SK-N-SH (cell line): ENCODE measurements at regions not wholly inside any gene's neighbourhood (a gene's known extent, or its start where the extent isn't known, plus 50 kb on each side); places are given as distances from the start of the nearest gene placed in this dataset.

Experiments used
- CTCF ChIP-seq: fragments of 200-600 bp; sonication (generic); IDR thresholded peaks from 2 replicates; pipeline ENCODE4 v1.6.1; 2017; ENCODE audit warnings: antibody characterized with exemption, mild to moderate bottlenecking, moderate library complexity
- GABPA ChIP-seq: IDR thresholded peaks from 2 replicates; pipeline ENCODE4 v1.4.0; 2012; ENCODE audit warnings: low read depth, mild to moderate bottlenecking
- PBX3 ChIP-seq: IDR thresholded peaks from 2 replicates; pipeline ENCODE4; 2012
- POLR2AphosphoS5 ChIP-seq: IDR thresholded peaks from 2 replicates; pipeline ENCODE4 v1.6.1; 2012; ENCODE audit warnings: low read depth, low read length
- TAF1 ChIP-seq: IDR thresholded peaks from 2 replicates; pipeline ENCODE4 v1.6.1; 2012; ENCODE audit warnings: low read depth, mild to moderate bottlenecking, low read length, moderate library complexity, borderline replicate concordance

GRCh38 chr10:105370692-105371091, 729.6 kb downstream of the SORCS3 start:
- TF ChIP-seq TAF1 (no peak), POLR2AphosphoS5 (no peak), CTCF (no peak), GABPA (no peak), PBX3 (no peak)
